ENCODE measurements at regions not wholly inside any gene's neighbourhood (a gene's known extent, or its start where the extent isn't known, plus 50 kb on each side); places are given as distances from the start of the nearest gene placed in this dataset.

DNA sequence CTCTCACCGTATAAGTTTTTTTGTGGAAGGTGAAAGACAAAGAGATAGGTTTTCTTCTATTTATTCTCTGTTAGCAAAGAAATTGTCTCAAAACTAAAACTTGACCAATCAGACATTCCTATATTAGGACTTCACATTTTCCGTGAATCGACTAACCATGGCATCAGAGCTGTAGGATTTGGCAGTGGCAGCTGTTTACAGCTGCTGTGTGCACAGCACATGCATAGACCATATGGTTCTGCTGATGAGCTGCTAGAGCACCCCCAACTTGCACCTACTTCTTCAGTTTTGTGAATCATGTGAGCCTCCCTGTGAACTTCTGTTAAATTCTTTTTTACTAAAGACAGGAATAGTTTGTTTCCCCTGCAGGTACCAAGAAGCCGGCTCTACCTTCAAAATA lies 157.9 kb downstream of the RFX6 start:
- TF ChIP-seq, protein P1, sequence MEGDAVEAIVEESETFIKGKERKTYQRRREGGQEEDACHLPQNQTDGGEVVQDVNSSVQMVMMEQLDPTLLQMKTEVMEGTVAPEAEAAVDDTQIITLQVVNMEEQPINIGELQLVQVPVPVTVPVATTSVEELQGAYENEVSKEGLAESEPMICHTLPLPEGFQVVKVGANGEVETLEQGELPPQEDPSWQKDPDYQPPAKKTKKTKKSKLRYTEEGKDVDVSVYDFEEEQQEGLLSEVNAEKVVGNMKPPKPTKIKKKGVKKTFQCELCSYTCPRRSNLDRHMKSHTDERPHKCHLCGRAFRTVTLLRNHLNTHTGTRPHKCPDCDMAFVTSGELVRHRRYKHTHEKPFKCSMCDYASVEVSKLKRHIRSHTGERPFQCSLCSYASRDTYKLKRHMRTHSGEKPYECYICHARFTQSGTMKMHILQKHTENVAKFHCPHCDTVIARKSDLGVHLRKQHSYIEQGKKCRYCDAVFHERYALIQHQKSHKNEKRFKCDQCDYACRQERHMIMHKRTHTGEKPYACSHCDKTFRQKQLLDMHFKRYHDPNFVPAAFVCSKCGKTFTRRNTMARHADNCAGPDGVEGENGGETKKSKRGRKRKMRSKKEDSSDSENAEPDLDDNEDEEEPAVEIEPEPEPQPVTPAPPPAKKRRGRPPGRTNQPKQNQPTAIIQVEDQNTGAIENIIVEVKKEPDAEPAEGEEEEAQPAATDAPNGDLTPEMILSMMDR (IDR thresholded peaks at IDR 0.05) = no peak
- TF ChIP-seq POLR2AphosphoS5 (IDR thresholded peaks at IDR 0.05) = no peak
